Liver (tissue), 8 donors: ENCODE measurements at regions not wholly inside any gene's neighbourhood (a gene's known extent, or its start where the extent isn't known, plus 50 kb on each side); places are given as distances from the start of the nearest gene placed in this dataset.

Experiments
- DNase-seq: peaks from one replicate; pipeline ENCODE4 v3.0.0-alpha.2; 2017; ENCODE audit warnings: low spot score
- H3K27ac ChIP-seq, 2 donors: one replicate each; pipeline ENCODE4 v1.7.0; 2013; ENCODE audit warnings: inconsistent platforms in 2 of 2, low read length in 2 of 2, control low read depth in 1 of 2, low read depth in 1 of 2, mild to moderate bottlenecking in 1 of 2
- H3K27me3 ChIP-seq, 4 donors: one replicate each; pipeline versions ENCODE4 v1.6.1 to v1.7.0; 2013; ENCODE audit warnings: low read length in 3 of 4, inconsistent platforms in 1 of 4, mild to moderate bottlenecking in 1 of 4, moderate library complexity in 1 of 4; ENCODE audit not compliant: control insufficient read depth in 4 of 4, insufficient read depth in 4 of 4
- H3K36me3 ChIP-seq, 4 donors: one replicate each; pipeline versions ENCODE4 v1.6.1 to v1.7.0; 2013; ENCODE audit warnings: low read length in 3 of 4, mild to moderate bottlenecking in 3 of 4, low read depth in 1 of 4, moderate library complexity in 1 of 4; ENCODE audit not compliant: control insufficient read depth in 4 of 4, insufficient read depth in 3 of 4
- H3K4me1 ChIP-seq, 4 donors: one replicate each; pipeline versions ENCODE4 v1.6.1 to v1.7.0; 2013; ENCODE audit warnings: low read length in 3 of 4, mild to moderate bottlenecking in 3 of 4, moderate library complexity in 1 of 4; ENCODE audit not compliant: control insufficient read depth in 4 of 4, insufficient read depth in 4 of 4
- H3K4me3 ChIP-seq, 3 donors: one replicate each; pipeline versions ENCODE4 v1.6.1 to v1.7.0; 2013; ENCODE audit warnings: low read length in 3 of 3, control low read depth in 1 of 3, low read depth in 1 of 3, mild to moderate bottlenecking in 1 of 3
- H3K9ac ChIP-seq, 2 donors: one replicate each; pipeline ENCODE4 v1.7.0; 2013; ENCODE audit warnings: low read length in 2 of 2, mild to moderate bottlenecking in 2 of 2, moderate library complexity in 2 of 2, control low read depth in 1 of 2, low read depth in 1 of 2
- H3K9me3 ChIP-seq, 4 donors: one replicate each; pipeline versions ENCODE4 v1.6.1 to v1.7.0; 2013; ENCODE audit warnings: low read length in 3 of 4; ENCODE audit not compliant: control insufficient read depth in 4 of 4
- ATF3 ChIP-seq: IDR thresholded peaks from 2 replicates; pipeline ENCODE4 v1.6.1; 2016; ENCODE audit warnings: antibody characterized with exemption
- CTCF ChIP-seq: fragments of 150-350 bp; IDR thresholded peaks from 2 replicates; pipeline ENCODE4 v1.5.1; 2017; ENCODE audit warnings: improper control_type of control experiment, low read depth, low read length; ENCODE audit not compliant: missing input control
- EGR1 ChIP-seq, 2 donors: IDR thresholded peaks; 2 replicates each; pipeline ENCODE4 v1.6.1; 2016 to 2018; ENCODE audit warnings: antibody characterized with exemption in 2 of 2, low read depth in 2 of 2
- FOXA1 ChIP-seq: IDR thresholded peaks from 2 replicates; pipeline ENCODE4 v1.6.1; 2016; ENCODE audit warnings: antibody characterized with exemption
- FOXA2 ChIP-seq: IDR thresholded peaks from 2 replicates; pipeline ENCODE4 v1.6.1; 2016; ENCODE audit warnings: antibody characterized with exemption
- GABPA ChIP-seq, 2 donors: IDR thresholded peaks in 1 of 2; conservative IDR thresholded peaks in 1 of 2; 2 replicates each; pipeline ENCODE4 v1.6.1; 2016; ENCODE audit warnings: antibody characterized with exemption in 2 of 2, mild to moderate bottlenecking in 1 of 2, moderate library complexity in 1 of 2
- HNF4A ChIP-seq, 2 donors: conservative IDR thresholded peaks; 2 replicates each; pipeline ENCODE4 v1.6.1; 2016; ENCODE audit warnings: antibody characterized with exemption in 2 of 2, mild to moderate bottlenecking in 2 of 2
- HNF4G ChIP-seq: IDR thresholded peaks from 2 replicates; pipeline ENCODE4 v1.6.1; 2016; ENCODE audit warnings: antibody characterized with exemption
- JUND ChIP-seq, 2 donors: IDR thresholded peaks; 2 replicates each; pipeline ENCODE4 v1.6.1; 2016; ENCODE audit warnings: antibody characterized with exemption in 2 of 2
- MAX ChIP-seq: IDR thresholded peaks from 2 replicates; pipeline ENCODE4 v1.6.1; 2016; ENCODE audit warnings: antibody characterized with exemption
- NR2F2 ChIP-seq: IDR thresholded peaks from 2 replicates; pipeline ENCODE4 v1.6.1; 2016; ENCODE audit warnings: antibody characterized with exemption
- RAD21 ChIP-seq, 2 donors: IDR thresholded peaks; 2 replicates each; pipeline ENCODE4 v1.6.1; 2016; ENCODE audit warnings: antibody characterized with exemption in 2 of 2, mild to moderate bottlenecking in 2 of 2
- REST ChIP-seq: IDR thresholded peaks from 2 replicates; pipeline ENCODE4 v1.6.1; 2016; ENCODE audit warnings: antibody characterized with exemption, mild to moderate bottlenecking
- RXRA ChIP-seq, 2 donors: IDR thresholded peaks; 2 replicates each; pipeline ENCODE4 v1.6.1; 2017 to 2018; ENCODE audit warnings: antibody characterized with exemption in 2 of 2, mild to moderate bottlenecking in 1 of 2
- SP1 ChIP-seq: IDR thresholded peaks from 2 replicates; pipeline ENCODE4 v1.6.1; 2018; ENCODE audit warnings: antibody characterized with exemption, mild to moderate bottlenecking
- TAF1 ChIP-seq: conservative IDR thresholded peaks from 2 replicates; pipeline ENCODE4 v1.6.1; 2016; ENCODE audit warnings: antibody characterized with exemption, mild to moderate bottlenecking
- YY1 ChIP-seq: IDR thresholded peaks from 2 replicates; pipeline ENCODE4 v1.6.1; 2016; ENCODE audit warnings: antibody characterized with exemption, mild to moderate bottlenecking
- ZBTB33 ChIP-seq: IDR thresholded peaks from 2 replicates; pipeline ENCODE4 v1.6.1; 2016; ENCODE audit warnings: antibody characterized with exemption
- WGBS: extraction: QIAGEN DNeasy Blood & Tissue Kit; methylation state at CpG from one replicate; pipeline ENCODE4 v1.1.7; 2013; 5-methylcytosine and 5-hydroxymethylcytosine counted together
- donor health status: healthy.
- donor health status: healthy.
- donor health status: healthy.
- donor health status: healthy.
- donor health status: healthy.

GRCh38 chr11:110028921-110029320, 64.3 kb upstream of the ZC3H12C start:
- Histone ChIP-seq H3K36me3 (no peaks in the 10 kb centered on the region), H3K4me3 (no peak overlapping the region), H3K27ac (no peak overlapping the region), H3K9ac (no peak overlapping the region), H3K4me1 (peaks cover 0 to 6% (median 3%) of the 10 kb centered on the region in 4 donors), H3K9me3 (peaks cover 0 to 8% (median under 1%) of the 10 kb centered on the region in 4 donors), H3K27me3 (no peaks in the 10 kb centered on the region)
- WGBS, result 90% methylated on average over 2 of the region's 2 CpGs
- no peak for DNase-seq
- TF ChIP-seq RAD21 (IDR thresholded peaks at IDR 0.05), result no peak
- no peak for TF ChIP-seq ZBTB33
- TF ChIP-seq YY1, result no peak
- TF ChIP-seq CTCF, result no peak
- no peak for TF ChIP-seq ATF3
- no peak for TF ChIP-seq NR2F2
- no peak for TF ChIP-seq FOXA1
- TF ChIP-seq TAF1, result no peak
- TF ChIP-seq EGR1 (IDR thresholded peaks at IDR 0.05; ENCODE audit: low read depth in 2 of 2), result no peak

GRCh38 chr11:110029714-110030113, 63.5 kb upstream of the ZC3H12C start:
- Histone ChIP-seq H3K9me3 (peaks cover 0 to 8% (median under 1%) of the 10 kb centered on the region in 4 donors), H3K9ac (no peak overlapping the region), H3K4me1 (peaks cover 0 to 6% (median 3%) of the 10 kb centered on the region in 4 donors), H3K36me3 (no peaks in the 10 kb centered on the region), H3K27me3 (no peaks in the 10 kb centered on the region), H3K4me3 (no peak overlapping the region), H3K27ac (no peak overlapping the region)
- no peak for DNase-seq
- no peak for TF ChIP-seq EGR1 (IDR thresholded peaks at IDR 0.05; ENCODE audit: low read depth in 2 of 2)
- TF ChIP-seq NR2F2, result peak; percentile 89
- TF ChIP-seq FOXA1, result no peak
- WGBS, result 82% methylated on average over 6 of the region's 6 CpGs

- H3K27me3 ChIP-seq, result no peaks in the 10 kb centered on the region
- peaks cover 0 to 6% (median 3%) of the 10 kb centered on the region in 4 donors for H3K4me1 ChIP-seq
- H3K9ac ChIP-seq, result no peak overlapping the region
- no peak for TF ChIP-seq JUND (IDR thresholded peaks at IDR 0.05)
- TF ChIP-seq MAX, result no peak
- no peak for TF ChIP-seq RXRA (IDR thresholded peaks at IDR 0.05)
- TF ChIP-seq SP1, result no peak
- no peak for TF ChIP-seq HNF4G
- no peak for TF ChIP-seq HNF4A (conservative IDR thresholded peaks at IDR 0.05)
- TF ChIP-seq ATF3, result no peak
- no peak for TF ChIP-seq RAD21 (IDR thresholded peaks at IDR 0.05)
- no peak for TF ChIP-seq FOXA2
- no peak for TF ChIP-seq GABPA (IDR thresholded peaks at IDR 0.05 in 1 of 2, conservative IDR thresholded peaks at IDR 0.05 in 1 of 2)
- no peak for TF ChIP-seq REST
- WGBS, result 84% methylated on average over 2 of the region's 2 CpGs
- peaks cover 0 to 8% (median under 1%) of the 10 kb centered on the region in 4 donors for H3K9me3 ChIP-seq
- no peak for DNase-seq
- H3K27ac ChIP-seq, result no peak overlapping the region
- H3K36me3 ChIP-seq, result no peaks in the 10 kb centered on the region
- H3K4me3 ChIP-seq, result no peak overlapping the region
These were observed 62.0 kb upstream of the ZC3H12C start for GRCh38 chr11:110031171-110031570.
